ENCODE measurements at regions not wholly inside any gene's neighbourhood (a gene's known extent, or its start where the extent isn't known, plus 50 kb on each side); places are given as distances from the start of the nearest gene placed in this dataset.
A peak's percentile ranks its signal among the peaks of the same experiment; 100 is the strongest.

- FAIRE-seq (no peak), DNase-seq (no peak)
- 0 to 29% (median 17%) methylated on average over 1 of the region's 1 CpG for WGBS, 3 donors
- no peak overlapping the region for H3K4me3 ChIP-seq (ENCODE audit: low read depth in 1 of 3, low read length in 3 of 3)
- H3K4me1 ChIP-seq (ENCODE audit: control insufficient read depth in 3 of 3, insufficient read depth in 2 of 3, low read depth in 1 of 3, low read length in 2 of 3), result peaks cover 0 to 4% (median 0%) of the 10 kb centered on the region in 3 donors
- H3K27me3 ChIP-seq (ENCODE audit: control insufficient read depth in 3 of 3, insufficient read depth in 3 of 3, low read length in 3 of 3), result no peaks in the 10 kb centered on the region
- H3K27ac ChIP-seq (ENCODE audit: low read depth in 1 of 3, low read length in 2 of 3), result no peak overlapping the region
- no peaks in the 10 kb centered on the region for H3K36me3 ChIP-seq (ENCODE audit: control insufficient read depth in 3 of 3, insufficient read depth in 2 of 3, low read depth in 1 of 3, low read length in 3 of 3)
- H3K9me3 ChIP-seq (ENCODE audit: control insufficient read depth in 2 of 2, insufficient read depth in 1 of 2, low read depth in 1 of 2, low read length in 1 of 2), result no peaks in the 10 kb centered on the region
These were observed 169.6 kb upstream of the GLRA2 start for GRCh38 chrX:14359727-14360126.

DNA sequence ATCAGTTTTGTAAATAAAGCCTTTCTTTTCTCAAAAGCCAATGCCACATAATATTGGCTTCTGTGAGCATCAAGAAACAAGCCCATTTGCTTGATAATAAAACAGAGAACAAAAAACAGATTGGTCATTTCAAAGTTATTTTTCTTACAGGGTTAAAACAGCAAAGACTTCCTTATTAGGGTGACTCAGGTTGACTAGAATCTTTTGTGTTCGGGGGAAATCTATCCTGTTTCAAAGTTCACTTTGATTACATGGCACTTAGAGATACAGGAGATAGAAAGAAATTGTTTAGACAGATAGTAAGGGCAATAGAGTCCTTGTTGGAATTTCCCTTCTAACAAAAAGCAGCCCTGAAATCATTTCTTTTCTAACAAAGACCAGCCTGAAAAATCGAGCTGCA, 170.0 kb upstream of the GLRA2 start:
- Histone ChIP-seq H3K27ac (ENCODE audit: low read depth in 1 of 3, low read length in 2 of 3) (peak overlapping the region in 1 of 3 donors; percentile 32), H3K4me3 (ENCODE audit: low read depth in 1 of 3, low read length in 3 of 3) (no peak overlapping the region), H3K4me1 (ENCODE audit: control insufficient read depth in 3 of 3, insufficient read depth in 2 of 3, low read depth in 1 of 3, low read length in 2 of 3) (peaks cover 0 to 4% (median 0%) of the 10 kb centered on the region in 3 donors), H3K9me3 (ENCODE audit: control insufficient read depth in 2 of 2, insufficient read depth in 1 of 2, low read depth in 1 of 2, low read length in 1 of 2) (no peaks in the 10 kb centered on the region), H3K27me3 (ENCODE audit: control insufficient read depth in 3 of 3, insufficient read depth in 3 of 3, low read length in 3 of 3) (no peaks in the 10 kb centered on the region), H3K36me3 (ENCODE audit: control insufficient read depth in 3 of 3, insufficient read depth in 2 of 3, low read depth in 1 of 3, low read length in 3 of 3) (no peaks in the 10 kb centered on the region)
- peak; percentile 86 for FAIRE-seq
- 2 to 32% (median 5%) methylated on average over 2 of the region's 2 CpGs for WGBS, 3 donors
- peak; percentile 54 to 77 for DNase-seq

- FAIRE-seq (no peak), DNase-seq (peak in 1 of 2 donors; percentile 7)
- H3K27me3 ChIP-seq (ENCODE audit: control insufficient read depth in 3 of 3, insufficient read depth in 3 of 3, low read length in 3 of 3), result no peaks in the 10 kb centered on the region
- H3K36me3 ChIP-seq (ENCODE audit: control insufficient read depth in 3 of 3, insufficient read depth in 2 of 3, low read depth in 1 of 3, low read length in 3 of 3), result no peaks in the 10 kb centered on the region
- H3K4me3 ChIP-seq (ENCODE audit: low read depth in 1 of 3, low read length in 3 of 3), result no peak overlapping the region
- H3K9me3 ChIP-seq (ENCODE audit: control insufficient read depth in 2 of 2, insufficient read depth in 1 of 2, low read depth in 1 of 2, low read length in 1 of 2), result no peaks in the 10 kb centered on the region
- peaks cover 0 to 4% (median 0%) of the 10 kb centered on the region in 3 donors for H3K4me1 ChIP-seq (ENCODE audit: control insufficient read depth in 3 of 3, insufficient read depth in 2 of 3, low read depth in 1 of 3, low read length in 2 of 3)
- no peak overlapping the region for H3K27ac ChIP-seq (ENCODE audit: low read depth in 1 of 3, low read length in 2 of 3)
These were observed 172.0 kb upstream of the GLRA2 start for GRCh38 chrX:14357314-14357713.

DNA sequence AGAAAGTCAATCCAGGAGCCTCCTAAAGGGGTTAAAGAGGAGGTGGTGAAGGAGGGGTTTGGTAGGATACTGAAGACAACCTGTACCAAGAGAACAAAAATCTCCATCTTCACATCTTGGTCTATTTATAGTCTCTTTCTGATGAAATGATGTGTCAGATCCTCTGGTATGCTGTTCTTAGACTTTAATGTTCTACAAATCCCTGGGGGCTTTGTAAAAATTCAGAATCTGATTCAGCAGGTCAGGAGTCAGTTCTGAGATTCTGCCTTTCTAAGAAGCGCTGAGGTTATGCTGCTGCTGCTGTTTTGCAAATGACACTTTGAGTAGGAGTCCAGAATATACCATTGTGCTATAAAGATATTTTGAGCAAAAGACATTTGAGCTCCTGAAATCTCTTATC, 172.9 kb upstream of the GLRA2 start:
- Histone ChIP-seq H3K9me3 (ENCODE audit: control insufficient read depth in 2 of 2, insufficient read depth in 1 of 2, low read depth in 1 of 2, low read length in 1 of 2) (no peaks in the 10 kb centered on the region), H3K4me1 (ENCODE audit: control insufficient read depth in 3 of 3, insufficient read depth in 2 of 3, low read depth in 1 of 3, low read length in 2 of 3) (peaks cover 0 to 4% (median 0%) of the 10 kb centered on the region in 3 donors), H3K27me3 (ENCODE audit: control insufficient read depth in 3 of 3, insufficient read depth in 3 of 3, low read length in 3 of 3) (no peaks in the 10 kb centered on the region), H3K4me3 (ENCODE audit: low read depth in 1 of 3, low read length in 3 of 3) (no peak overlapping the region), H3K36me3 (ENCODE audit: control insufficient read depth in 3 of 3, insufficient read depth in 2 of 3, low read depth in 1 of 3, low read length in 3 of 3) (no peaks in the 10 kb centered on the region), H3K27ac (ENCODE audit: low read depth in 1 of 3, low read length in 2 of 3) (no peak overlapping the region)
- FAIRE-seq (no peak), DNase-seq (no peak)
- 75 to 95% (median 88%) methylated on average over 1 of the region's 1 CpG for WGBS, 3 donors

DNA sequence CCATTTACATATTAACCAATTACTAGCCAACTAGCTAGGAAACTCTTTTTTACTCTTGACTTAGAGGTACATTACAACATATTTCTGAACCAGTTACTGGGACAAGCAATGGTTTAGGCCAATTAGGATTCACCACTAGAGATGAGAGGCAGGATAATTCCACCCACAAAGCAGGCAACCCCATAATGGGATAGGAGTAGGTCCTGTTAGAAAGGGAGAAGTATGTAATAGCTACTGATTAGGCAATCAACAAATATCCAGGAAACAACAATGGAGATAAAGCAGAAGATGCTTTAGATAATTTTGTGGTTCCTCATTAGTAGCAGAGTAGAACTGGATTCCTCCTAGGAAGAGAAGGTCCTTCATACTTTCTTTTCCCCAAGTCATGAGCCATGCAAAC, 173.8 kb upstream of the GLRA2 start:
- Histone ChIP-seq H3K36me3 (ENCODE audit: control insufficient read depth in 3 of 3, insufficient read depth in 2 of 3, low read depth in 1 of 3, low read length in 3 of 3) (no peaks in the 10 kb centered on the region), H3K4me1 (ENCODE audit: control insufficient read depth in 3 of 3, insufficient read depth in 2 of 3, low read depth in 1 of 3, low read length in 2 of 3) (peaks cover 0 to 4% (median 0%) of the 10 kb centered on the region in 3 donors), H3K9me3 (ENCODE audit: control insufficient read depth in 2 of 2, insufficient read depth in 1 of 2, low read depth in 1 of 2, low read length in 1 of 2) (no peaks in the 10 kb centered on the region), H3K27ac (ENCODE audit: low read depth in 1 of 3, low read length in 2 of 3) (no peak overlapping the region), H3K4me3 (ENCODE audit: low read depth in 1 of 3, low read length in 3 of 3) (no peak overlapping the region), H3K27me3 (ENCODE audit: control insufficient read depth in 3 of 3, insufficient read depth in 3 of 3, low read length in 3 of 3) (no peaks in the 10 kb centered on the region)
- DNase-seq (no peak), FAIRE-seq (no peak)

DNA sequence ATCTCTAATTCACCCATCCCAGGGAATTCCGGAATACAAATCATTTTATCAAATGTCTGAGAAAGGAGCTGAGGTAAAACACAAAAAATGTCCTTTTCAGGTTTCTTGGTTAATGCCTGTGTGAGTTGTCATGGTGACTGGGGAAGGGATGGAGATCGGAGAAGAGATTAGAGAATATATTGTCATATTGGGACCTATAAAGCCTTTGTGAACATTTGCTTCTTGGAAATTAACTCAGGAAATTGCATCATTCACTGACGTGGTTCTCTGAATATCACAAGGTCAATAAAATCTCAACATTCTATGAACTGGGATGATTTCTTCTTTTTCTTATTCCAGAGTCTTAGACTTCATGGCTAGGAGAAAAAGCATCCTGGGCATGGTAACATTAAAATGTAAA, 174.8 kb upstream of the GLRA2 start:
- H3K4me1 ChIP-seq (ENCODE audit: control insufficient read depth in 3 of 3, insufficient read depth in 2 of 3, low read depth in 1 of 3, low read length in 2 of 3), result peaks cover 0 to 4% (median 0%) of the 10 kb centered on the region in 3 donors
- H3K27ac ChIP-seq (ENCODE audit: low read depth in 1 of 3, low read length in 2 of 3), result no peak overlapping the region
- WGBS, 3 donors, result 56 to 72% (median 58%) methylated on average over 3 of the region's 3 CpGs
- no peaks in the 10 kb centered on the region for H3K9me3 ChIP-seq (ENCODE audit: control insufficient read depth in 2 of 2, insufficient read depth in 1 of 2, low read depth in 1 of 2, low read length in 1 of 2)
- no peak overlapping the region for H3K4me3 ChIP-seq (ENCODE audit: low read depth in 1 of 3, low read length in 3 of 3)
- DNase-seq (no peak), FAIRE-seq (no peak)
- H3K36me3 ChIP-seq (ENCODE audit: control insufficient read depth in 3 of 3, insufficient read depth in 2 of 3, low read depth in 1 of 3, low read length in 3 of 3), result no peaks in the 10 kb centered on the region
- H3K27me3 ChIP-seq (ENCODE audit: control insufficient read depth in 3 of 3, insufficient read depth in 3 of 3, low read length in 3 of 3), result no peaks in the 10 kb centered on the region

GRCh38 chrX:14352511-14352910, 176.8 kb upstream of the GLRA2 start:
- WGBS, 3 donors, result 85 to 95% (median 88%) methylated on average over 1 of the region's 1 CpG
- no peak overlapping the region for H3K4me3 ChIP-seq (ENCODE audit: low read depth in 1 of 3, low read length in 3 of 3)
- no peaks in the 10 kb centered on the region for H3K36me3 ChIP-seq (ENCODE audit: control insufficient read depth in 3 of 3, insufficient read depth in 2 of 3, low read depth in 1 of 3, low read length in 3 of 3)
- no peak for FAIRE-seq
- no peaks in the 10 kb centered on the region for H3K27me3 ChIP-seq (ENCODE audit: control insufficient read depth in 3 of 3, insufficient read depth in 3 of 3, low read length in 3 of 3)
- no peaks in the 10 kb centered on the region for H3K4me1 ChIP-seq (ENCODE audit: control insufficient read depth in 3 of 3, insufficient read depth in 2 of 3, low read depth in 1 of 3, low read length in 2 of 3)
- no peaks in the 10 kb centered on the region for H3K9me3 ChIP-seq (ENCODE audit: control insufficient read depth in 2 of 2, insufficient read depth in 1 of 2, low read depth in 1 of 2, low read length in 1 of 2)
- DNase-seq, result no peak
- H3K27ac ChIP-seq (ENCODE audit: low read depth in 1 of 3, low read length in 2 of 3), result no peak overlapping the region

- DNase-seq (no peak), FAIRE-seq (no peak)
- no peaks in the 10 kb centered on the region for H3K4me1 ChIP-seq (ENCODE audit: control insufficient read depth in 3 of 3, insufficient read depth in 2 of 3, low read depth in 1 of 3, low read length in 2 of 3)
- H3K36me3 ChIP-seq (ENCODE audit: control insufficient read depth in 3 of 3, insufficient read depth in 2 of 3, low read depth in 1 of 3, low read length in 3 of 3), result no peaks in the 10 kb centered on the region
- 39 to 79% (median 48%) methylated on average over 5 of the region's 5 CpGs for WGBS, 3 donors
- no peak overlapping the region for H3K27ac ChIP-seq (ENCODE audit: low read depth in 1 of 3, low read length in 2 of 3)
- no peaks in the 10 kb centered on the region for H3K27me3 ChIP-seq (ENCODE audit: control insufficient read depth in 3 of 3, insufficient read depth in 3 of 3, low read length in 3 of 3)
- no peaks in the 10 kb centered on the region for H3K9me3 ChIP-seq (ENCODE audit: control insufficient read depth in 2 of 2, insufficient read depth in 1 of 2, low read depth in 1 of 2, low read length in 1 of 2)
- no peak overlapping the region for H3K4me3 ChIP-seq (ENCODE audit: low read depth in 1 of 3, low read length in 3 of 3)
These were observed 177.6 kb upstream of the GLRA2 start for GRCh38 chrX:14351611-14352303.

GRCh38 chrX:14347523-14347922, 181.8 kb upstream of the GLRA2 start:
- no peaks in the 10 kb centered on the region for H3K36me3 ChIP-seq (ENCODE audit: control insufficient read depth in 3 of 3, insufficient read depth in 2 of 3, low read depth in 1 of 3, low read length in 3 of 3)
- H3K4me3 ChIP-seq (ENCODE audit: low read depth in 1 of 3, low read length in 3 of 3), result no peak overlapping the region
- no peak overlapping the region for H3K27ac ChIP-seq (ENCODE audit: low read depth in 1 of 3, low read length in 2 of 3)
- DNase-seq, result no peak
- FAIRE-seq, result no peak
- H3K4me1 ChIP-seq (ENCODE audit: control insufficient read depth in 3 of 3, insufficient read depth in 2 of 3, low read depth in 1 of 3, low read length in 2 of 3), result no peaks in the 10 kb centered on the region
- no peaks in the 10 kb centered on the region for H3K27me3 ChIP-seq (ENCODE audit: control insufficient read depth in 3 of 3, insufficient read depth in 3 of 3, low read length in 3 of 3)
- no peaks in the 10 kb centered on the region for H3K9me3 ChIP-seq (ENCODE audit: control insufficient read depth in 2 of 2, insufficient read depth in 1 of 2, low read depth in 1 of 2, low read length in 1 of 2)

Measured in small intestine (tissue), 7 donors.